D341Med (cell line): ENCODE measurements at regions not wholly inside any gene's neighbourhood (a gene's known extent, or its start where the extent isn't known, plus 50 kb on each side); places are given as distances from the start of the nearest gene placed in this dataset.

Source experiments
- DNase-seq: peaks from one replicate; pipeline ENCODE4 v3.0.0; 2012; ENCODE audit warnings: low spot score

DNA sequence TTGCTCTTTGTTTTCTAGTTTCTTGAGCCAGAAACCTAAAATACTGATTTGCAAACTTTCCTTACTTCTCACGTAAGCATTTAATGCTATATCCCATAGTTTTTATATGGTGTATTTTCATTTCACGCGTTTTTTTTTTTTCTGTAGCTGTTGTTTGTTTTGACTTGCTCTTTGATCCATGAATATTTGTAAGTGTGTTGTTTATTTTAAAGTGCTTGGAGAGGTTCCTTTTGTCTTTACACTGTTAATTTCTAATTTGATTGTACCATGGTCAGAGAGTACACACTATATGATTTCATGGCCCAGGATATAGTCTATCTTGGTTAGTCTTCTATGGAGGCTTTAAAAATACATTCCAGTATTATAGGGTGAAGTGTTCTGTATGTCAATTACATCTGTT lies 84.8 kb upstream of the RNF217 start:
- DNase-seq = no peak

DNA sequence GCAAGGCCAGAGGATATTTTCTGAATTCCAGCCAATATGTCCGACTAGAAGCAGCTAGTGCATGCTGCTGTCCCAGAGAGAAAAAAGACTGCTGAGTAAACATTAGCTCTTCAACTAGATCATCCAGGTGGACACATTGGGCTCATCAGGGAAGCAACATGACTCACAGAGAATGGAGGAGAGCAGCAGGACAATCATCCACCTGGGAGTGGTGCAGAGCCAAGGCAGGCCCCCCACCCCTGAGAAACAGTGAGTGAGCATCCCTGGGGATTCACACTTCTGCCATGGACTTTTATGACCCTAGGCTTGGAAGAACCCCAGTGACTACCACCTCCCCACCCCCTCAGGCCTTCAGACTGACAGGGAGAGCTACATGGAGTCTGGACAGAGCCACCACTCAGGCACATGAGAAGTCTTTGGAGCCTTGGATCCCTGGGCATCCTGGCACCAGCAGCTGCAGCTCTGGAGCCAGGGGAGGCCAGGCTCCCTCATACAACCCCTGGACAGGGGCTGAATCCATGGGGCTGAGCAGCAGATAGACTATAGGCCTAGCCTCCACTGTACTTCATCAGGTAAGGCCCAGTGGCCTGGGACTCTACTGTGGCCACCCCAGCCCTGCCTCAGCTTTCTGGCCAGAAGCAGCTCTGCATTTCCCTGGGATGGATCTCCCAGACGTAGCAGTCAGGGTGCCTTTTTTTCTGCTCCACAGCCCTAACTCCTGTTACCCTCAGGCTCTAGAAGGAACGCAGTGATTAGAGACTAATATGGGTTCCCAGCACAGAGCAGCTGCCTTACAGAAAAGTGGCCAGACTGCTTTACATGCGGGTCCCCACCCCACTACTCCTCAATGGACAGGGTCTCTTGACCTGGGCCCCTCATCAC lies 82.9 kb upstream of the RNF217 start:
- no peak for DNase-seq

DNA sequence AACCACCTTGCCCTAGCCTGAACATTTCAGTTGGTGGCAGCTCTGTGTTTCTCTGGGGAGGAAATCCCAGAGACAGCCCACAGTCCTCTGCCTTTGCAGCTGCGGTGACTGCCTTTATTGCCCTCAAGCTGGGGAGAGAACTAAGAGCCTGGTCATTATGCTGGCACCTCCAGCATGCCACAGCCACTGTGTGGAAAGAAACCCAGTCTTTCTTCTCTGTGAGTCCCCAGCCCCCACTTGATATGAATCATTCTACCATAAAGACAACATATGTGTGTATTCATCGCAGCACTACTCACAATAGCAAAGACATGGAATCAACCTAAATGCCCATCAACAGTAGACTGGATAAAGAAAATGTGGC lies 82.3 kb upstream of the RNF217 start:
- DNase-seq = no peak

DNA sequence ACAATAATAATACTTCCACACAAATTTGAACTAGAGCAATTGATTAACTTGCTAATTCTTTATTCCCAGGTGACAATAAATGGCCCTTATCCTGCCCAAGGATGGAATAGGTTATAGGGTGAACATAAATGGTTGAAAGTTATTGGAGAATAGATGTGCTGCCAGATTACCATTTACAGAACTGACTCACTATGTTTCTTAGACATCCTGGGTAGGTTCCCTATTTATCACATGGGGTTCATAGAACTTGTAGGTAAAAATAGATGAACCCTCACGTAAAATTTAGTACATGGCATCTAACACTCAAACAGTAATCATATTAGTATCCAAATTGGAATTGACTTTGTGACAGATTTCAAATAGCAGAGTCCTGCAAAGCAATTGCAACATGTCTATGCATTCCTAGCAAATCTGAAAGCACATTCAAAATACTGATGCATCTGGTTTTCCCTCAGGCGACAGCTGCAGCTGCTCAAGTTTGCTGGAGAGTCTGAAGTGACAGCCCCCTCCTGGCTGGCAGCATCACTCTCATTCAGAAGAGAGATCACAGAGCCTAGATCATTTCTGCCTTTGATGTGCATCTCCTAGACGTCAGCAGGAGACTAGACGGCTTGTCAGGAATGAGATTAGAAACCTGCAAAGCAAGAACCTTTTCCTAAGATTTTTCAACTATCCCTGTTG lies 80.2 kb upstream of the RNF217 start:
- peak; percentile 55 for DNase-seq

DNA sequence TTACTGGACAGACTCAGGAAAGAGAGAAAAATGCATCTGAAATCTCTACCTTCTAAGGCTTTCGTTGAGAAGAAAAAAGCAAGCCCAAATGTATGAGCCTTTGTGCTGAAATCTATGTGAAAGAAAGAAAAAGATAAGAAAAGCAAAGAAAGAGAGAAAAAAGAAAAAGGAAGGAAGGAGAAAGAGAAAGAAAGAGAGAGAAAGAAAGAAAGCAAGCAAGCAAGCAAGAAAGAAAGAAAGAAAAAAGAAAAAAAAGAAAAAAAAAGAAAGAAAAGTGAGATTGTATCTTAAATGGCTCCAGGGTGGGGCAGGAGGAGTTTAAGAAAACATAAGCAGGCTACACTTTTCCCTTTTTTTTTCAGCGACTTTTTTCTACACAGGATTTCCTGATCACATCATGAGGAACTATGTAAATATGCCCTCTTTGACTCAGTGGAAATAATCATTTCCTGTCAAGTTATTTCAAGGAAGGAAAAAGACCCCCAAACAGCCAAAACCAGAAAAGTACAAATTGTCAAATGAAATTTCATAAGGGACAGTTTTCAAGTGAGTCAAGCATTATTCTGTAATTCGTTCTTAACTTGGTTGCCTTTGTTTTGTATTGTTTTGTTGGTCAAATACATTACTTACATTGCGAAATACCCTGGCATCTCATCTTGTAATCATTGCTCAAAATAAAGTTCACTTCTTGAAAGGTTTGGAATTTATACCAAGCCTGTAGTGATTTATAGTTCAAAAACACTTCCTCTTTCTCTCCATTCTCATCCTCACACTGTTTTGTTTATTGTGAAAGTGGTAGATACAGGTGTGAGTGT lies 79.5 kb upstream of the RNF217 start:
- DNase-seq = no peak

DNA sequence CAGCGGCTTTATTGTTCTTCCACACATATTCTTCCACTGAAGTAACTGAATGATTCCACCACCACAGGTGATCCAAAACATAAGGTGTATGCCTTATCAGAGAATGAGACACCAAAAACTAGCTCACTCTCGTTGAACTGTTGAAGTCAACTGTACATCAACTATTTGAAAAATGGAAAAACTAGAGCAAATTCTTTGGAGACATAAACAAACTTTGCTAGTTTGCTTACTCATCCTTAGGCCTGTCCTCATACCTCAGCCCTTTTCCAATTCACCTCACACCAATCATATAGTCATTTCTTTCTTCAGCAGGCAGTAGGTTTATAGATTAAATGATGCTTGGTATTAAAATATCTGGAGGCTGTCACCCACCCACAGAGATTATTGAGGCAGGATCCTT lies 77.1 kb upstream of the RNF217 start:
- DNase-seq = no peak

DNA sequence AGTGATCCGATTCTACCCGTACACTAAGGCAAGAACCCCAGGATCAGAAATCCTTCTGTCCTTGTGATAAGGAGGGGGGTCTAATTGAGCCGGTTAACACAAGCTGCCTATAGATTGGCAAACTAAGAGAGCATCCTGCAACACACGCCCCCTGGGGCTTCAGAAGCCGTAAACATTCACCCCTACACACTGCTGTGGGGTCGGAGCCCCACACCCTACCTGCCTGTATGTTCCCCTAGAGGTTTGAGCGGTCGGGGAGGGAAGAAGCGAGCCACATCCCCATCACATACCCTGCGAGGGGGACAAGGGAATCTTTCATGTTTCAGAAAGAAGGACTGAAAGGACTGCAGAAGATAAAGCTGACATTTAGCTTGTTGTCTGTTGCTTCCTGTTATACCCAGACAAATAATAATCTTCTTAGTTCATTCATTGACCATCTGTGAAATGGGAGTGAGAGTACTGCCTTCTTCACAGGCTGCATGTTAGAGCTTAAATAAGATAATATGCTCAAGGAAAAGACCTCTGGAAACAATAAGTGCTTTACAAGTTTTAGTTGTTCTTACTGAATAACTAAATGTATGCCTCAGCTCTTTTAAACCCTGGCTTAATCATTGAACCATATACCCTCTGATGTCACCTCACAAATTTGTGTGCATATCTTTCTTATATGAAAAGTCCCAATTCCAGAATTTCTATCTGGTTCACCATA lies 74.2 kb upstream of the RNF217 start:
- DNase-seq = no peak

DNA sequence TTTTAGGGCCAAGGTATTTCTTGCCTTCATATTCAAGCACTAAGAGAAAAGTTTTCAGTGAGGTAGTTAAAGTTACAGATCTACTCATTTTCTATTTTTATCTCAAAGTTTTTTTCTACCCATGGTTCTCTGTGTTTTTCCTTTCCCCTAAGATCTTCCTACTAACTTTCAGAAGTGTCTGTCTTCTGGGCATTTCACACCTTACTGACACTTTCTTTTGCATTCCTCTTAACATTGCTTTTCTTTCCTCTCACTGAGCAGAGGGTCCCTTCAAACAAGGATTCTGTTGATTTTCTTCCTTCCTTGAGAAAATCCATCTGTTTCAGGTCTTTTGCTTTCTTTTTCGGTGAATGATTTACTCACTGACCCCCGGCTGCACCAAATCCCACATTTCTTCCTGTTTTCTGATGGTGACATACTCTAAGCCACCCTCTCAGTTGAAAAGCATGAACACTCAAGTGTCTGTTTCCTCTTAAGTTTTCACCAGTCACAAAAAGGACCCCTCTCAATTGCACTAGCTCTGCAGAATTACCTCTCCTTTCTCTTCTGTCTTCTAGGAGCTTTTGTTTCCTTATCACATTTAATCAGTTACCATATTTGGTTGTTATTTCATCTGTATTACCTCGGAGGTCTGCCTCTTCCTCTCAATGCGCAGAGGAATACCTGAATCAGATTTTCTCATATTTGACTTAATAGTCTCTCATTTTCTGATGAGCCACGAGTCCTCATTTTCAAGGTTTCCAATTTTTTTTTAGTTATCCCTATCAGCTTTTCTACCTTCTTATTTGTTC lies 73.5 kb upstream of the RNF217 start:
- DNase-seq = no peak

DNA sequence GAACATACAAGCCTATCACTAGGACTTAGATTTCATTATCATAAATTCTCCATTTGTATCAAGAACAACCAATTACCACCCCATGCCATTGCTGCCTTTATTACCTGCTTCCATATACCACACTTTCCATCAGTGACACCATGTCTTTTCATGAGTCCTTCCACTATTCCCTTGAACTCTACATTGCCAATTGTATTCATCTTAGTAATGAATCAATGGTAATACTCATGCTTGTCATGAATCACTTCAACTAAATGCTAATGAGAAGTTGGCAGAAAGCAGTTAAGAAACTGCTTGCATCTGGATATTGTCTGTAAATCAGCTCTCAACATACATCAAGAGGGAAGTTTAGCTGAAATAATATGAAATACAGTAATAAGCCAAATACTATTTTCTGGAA lies 61.2 kb upstream of the RNF217 start:
- no peak for DNase-seq

DNA sequence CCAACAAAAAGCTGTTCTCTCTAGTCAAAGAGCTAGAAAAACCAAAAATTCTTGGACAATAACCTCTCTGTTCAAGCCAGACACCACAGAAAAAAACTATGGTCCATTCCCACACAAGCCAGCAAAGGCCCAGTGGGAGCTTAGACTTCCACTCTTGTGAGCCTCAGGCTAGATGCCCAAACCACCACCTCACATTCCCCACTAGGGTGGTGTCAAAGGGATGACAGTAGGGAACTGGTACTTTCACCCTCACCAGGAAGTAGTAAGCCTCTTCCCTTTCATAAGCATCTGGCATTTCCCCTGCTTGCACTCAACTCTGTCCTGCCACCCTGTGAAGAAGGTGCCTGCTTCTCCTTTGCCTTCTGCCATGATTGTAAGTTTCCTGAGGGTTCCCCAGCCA lies 58.4 kb upstream of the RNF217 start:
- DNase-seq = no peak

DNA sequence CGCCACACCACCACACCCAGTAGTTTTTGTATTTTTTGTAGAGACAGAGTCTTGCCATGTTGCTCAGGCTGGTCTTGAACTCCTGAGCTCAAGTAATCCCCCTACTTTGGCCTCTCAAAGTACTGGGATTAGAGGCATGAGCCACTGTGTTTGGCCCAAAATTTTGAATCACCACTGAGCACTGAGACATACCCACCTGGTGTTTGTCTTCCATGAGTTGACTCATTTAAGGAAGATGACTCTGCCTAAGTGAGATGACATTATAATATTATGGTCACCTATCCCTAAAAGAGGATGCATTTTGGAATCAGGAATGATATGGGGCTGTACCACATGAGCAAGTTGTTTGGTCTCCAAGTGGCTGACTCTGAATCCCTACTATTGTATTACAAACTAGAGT lies 54.6 kb upstream of the RNF217 start:
- DNase-seq = no peak
